Astrocyte of the spinal cord (primary cell): ENCODE measurements at regions not wholly inside any gene's neighbourhood (a gene's known extent, or its start where the extent isn't known, plus 50 kb on each side); places are given as distances from the start of the nearest gene placed in this dataset.

Experiments used
- DNase-seq: peaks from one replicate; pipeline ENCODE4 v3.0.0; 2011; ENCODE audit warnings: low read depth, low spot score
- H3K4me3 ChIP-seq: 2 replicates; pipeline ENCODE4 v1.5.1; 2011; ENCODE audit warnings: low read depth, mild to moderate bottlenecking, low read length, moderate library complexity
- CTCF ChIP-seq: IDR thresholded peaks from 2 replicates; pipeline ENCODE4 v1.5.1; 2012; ENCODE audit warnings: low read depth, mild to moderate bottlenecking, low read length, inconsistent platforms
- in situ Hi-C: cut with HindIII; loops from 2 replicates; pipeline ENCODE4 v1.10.0; 2017; ENCODE audit warnings: low sequenced_read_pairs

GRCh38 chr1:25166847-25167246 is 65.5 kb downstream of the SYF2 start:
- in situ Hi-C loops, result no loop called here
- TF ChIP-seq CTCF, result no peak
- H3K4me3 ChIP-seq, result no peak overlapping the region
- no peak for DNase-seq

- in situ Hi-C loops, result no loop called here
- H3K4me3 ChIP-seq, result no peak overlapping the region
- DNase-seq, result no peak
- TF ChIP-seq CTCF, result no peak
These were observed 68.3 kb downstream of the SYF2 start for GRCh38 chr1:25163986-25164385.

- DNase-seq, result no peak
- H3K4me3 ChIP-seq, result no peak overlapping the region
- no peak for TF ChIP-seq CTCF
- in situ Hi-C loops, result no loop called here
These were observed 70.3 kb downstream of the SYF2 start for GRCh38 chr1:25161981-25162380.

- DNase-seq, result no peak
- in situ Hi-C loops, result no loop called here
- no peak overlapping the region for H3K4me3 ChIP-seq
- no peak for TF ChIP-seq CTCF
These were observed 74.5 kb downstream of the SYF2 start for GRCh38 chr1:25157846-25158245.

- H3K4me3 ChIP-seq, result no peak overlapping the region
- TF ChIP-seq CTCF, result no peak
- in situ Hi-C loops, result no loop called here
- DNase-seq, result no peak
These were observed 81.3 kb downstream of the SYF2 start for GRCh38 chr1:25150985-25151495.

- no peak for DNase-seq
- in situ Hi-C loops, result no loop called here
- TF ChIP-seq CTCF, result peak; percentile 41
- no peak overlapping the region for H3K4me3 ChIP-seq
These were observed 83.5 kb downstream of the SYF2 start for GRCh38 chr1:25148673-25149300.

GRCh38 chr1:25146451-25146855 is 85.8 kb downstream of the SYF2 start:
- TF ChIP-seq CTCF, result no peak
- no peak for DNase-seq
- H3K4me3 ChIP-seq, result no peak overlapping the region
- in situ Hi-C loops, result no loop called here
